Gastrocnemius medialis (tissue), 4 donors: ENCODE measurements at regions not wholly inside any gene's neighbourhood (a gene's known extent, or its start where the extent isn't known, plus 50 kb on each side); places are given as distances from the start of the nearest gene placed in this dataset.

Experiments used
- ATAC-seq, 2 donors: fragments of 150-250 bp; one replicate each; pipeline ENCODE4 v1.9.1; 2016
- DNase-seq, 2 donors: peaks; one replicate each; pipeline ENCODE4 v3.0.0-alpha.2; 2019
- H3K27ac ChIP-seq, 4 donors: fragments of 200-600 bp; sonication (generic); 1 replicate in 1 of 4; 2 replicates in 3 of 4; pipeline ENCODE4 v1.5.1; 2016 to 2018; ENCODE audit warnings: mild to moderate bottlenecking in 2 of 4, moderate library complexity in 1 of 4
- H3K27me3 ChIP-seq, 3 donors: fragments of 200-600 bp; sonication (generic) in 2 of 3; 1 replicate in 1 of 3; 2 replicates in 2 of 3; pipeline versions ENCODE4 v1.5.1 to v1.6.0; 2016 to 2019; ENCODE audit warnings: mild to moderate bottlenecking in 1 of 3, moderate library complexity in 1 of 3
- H3K36me3 ChIP-seq, 2 donors: fragments of 200-600 bp; sonication (generic) in 1 of 2; one replicate each; pipeline ENCODE4 v1.5.1; 2017 to 2018
- H3K4me1 ChIP-seq, 2 donors: fragments of 200-600 bp; sonication (generic) in 1 of 2; one replicate each; pipeline ENCODE4 v1.5.1; 2016 to 2017; ENCODE audit warnings: mild to moderate bottlenecking in 2 of 2
- H3K4me3 ChIP-seq, 4 donors: fragments of 200-600 bp; sonication (generic) in 3 of 4; 1 replicate in 1 of 4; 2 replicates in 3 of 4; pipeline ENCODE4 v1.5.1; 2016 to 2019; ENCODE audit warnings: mild to moderate bottlenecking in 2 of 4
- H3K9me3 ChIP-seq, 3 donors: fragments of 200-600 bp; sonication (generic) in 2 of 3; 1 replicate in 1 of 3; 2 replicates in 2 of 3; pipeline ENCODE4 v1.5.1; 2016 to 2019
- CTCF ChIP-seq, 5 experiments: fragments of 450-650 bp in 3 of 5; fragments of 200-600 bp in 2 of 5; sonication (generic) in 2 of 5; IDR thresholded peaks in 4 of 5; conservative IDR thresholded peaks in 1 of 5; 1 replicate in 4 of 5; 2 replicates in 1 of 5; pipeline ENCODE4 v1.5.1; 2016 to 2019; ENCODE audit warnings: antibody characterized with exemption in 5 of 5, mild to moderate bottlenecking in 3 of 5, moderate library complexity in 3 of 5
- POLR2A ChIP-seq, 2 donors: fragments of 450-650 bp; IDR thresholded peaks; one replicate each; pipeline ENCODE4 v1.6.1; 2017; ENCODE audit warnings: antibody characterized with exemption in 2 of 2, mild to moderate bottlenecking in 2 of 2, moderate library complexity in 2 of 2
- in situ Hi-C, 4 donors: fragments of 200-750 bp; cut with MboI; loops; one replicate each; pipeline versions ENCODE4 v1.15.0 to v1.8.0; 2017; ENCODE audit warnings: low sequenced_read_pairs in 4 of 4
- intact Hi-C: fragments of 100-400 bp; cut with DNase I; formaldehyde crosslinking; loops from one replicate; pipeline ENCODE4 v1.15.1; 2023; ENCODE audit warnings: low total_unique reads

- TF ChIP-seq POLR2A (IDR thresholded peaks at IDR 0.05), result no peak
- TF ChIP-seq CTCF (IDR thresholded peaks at IDR 0.05 in 4 of 5, conservative IDR thresholded peaks at IDR 0.05 in 1 of 5), result no peak
- no peak overlapping the region for H3K4me3 ChIP-seq
- H3K27ac ChIP-seq, result no peak overlapping the region
- H3K4me1 ChIP-seq, result no peaks in the 10 kb centered on the region
- intact Hi-C loops, result no loop called here
- no peak for ATAC-seq
- in situ Hi-C loops, result no loop called here
- H3K36me3 ChIP-seq, result no peaks in the 10 kb centered on the region
- no peaks in the 10 kb centered on the region for H3K27me3 ChIP-seq
- H3K9me3 ChIP-seq, result no peaks in the 10 kb centered on the region
- DNase-seq, result no peak
These were observed 121.7 kb upstream of the NOVA1 start for GRCh38 chr14:26719514-26719913.

GRCh38 chr14:26722258-26722657, 124.4 kb upstream of the NOVA1 start:
- in situ Hi-C loops, result no loop called here
- Histone ChIP-seq H3K4me1 (no peaks in the 10 kb centered on the region), H3K36me3 (no peaks in the 10 kb centered on the region), H3K27ac (no peak overlapping the region), H3K9me3 (no peaks in the 10 kb centered on the region), H3K4me3 (no peak overlapping the region), H3K27me3 (no peaks in the 10 kb centered on the region)
- TF ChIP-seq CTCF (IDR thresholded peaks at IDR 0.05 in 4 of 5, conservative IDR thresholded peaks at IDR 0.05 in 1 of 5), result no peak
- no peak for TF ChIP-seq POLR2A (IDR thresholded peaks at IDR 0.05)
- intact Hi-C loops, result no loop called here
- no peak for ATAC-seq
- DNase-seq, result no peak

- Histone ChIP-seq H3K36me3 (no peaks in the 10 kb centered on the region), H3K4me1 (no peaks in the 10 kb centered on the region), H3K27me3 (no peaks in the 10 kb centered on the region), H3K27ac (no peak overlapping the region), H3K4me3 (no peak overlapping the region), H3K9me3 (no peaks in the 10 kb centered on the region)
- in situ Hi-C loops (no loop called here), intact Hi-C loops (no loop called here)
- no peak for TF ChIP-seq CTCF (IDR thresholded peaks at IDR 0.05 in 4 of 5, conservative IDR thresholded peaks at IDR 0.05 in 1 of 5)
- ATAC-seq (no peak), DNase-seq (no peak)
These were observed 132.0 kb upstream of the NOVA1 start for GRCh38 chr14:26729851-26730250.

- Histone ChIP-seq H3K4me1 (no peaks in the 10 kb centered on the region), H3K36me3 (no peaks in the 10 kb centered on the region), H3K27me3 (no peaks in the 10 kb centered on the region), H3K27ac (no peak overlapping the region), H3K9me3 (no peaks in the 10 kb centered on the region), H3K4me3 (no peak overlapping the region)
- ATAC-seq (no peak), DNase-seq (no peak)
- intact Hi-C loops, result no loop called here
- no peak for TF ChIP-seq CTCF (IDR thresholded peaks at IDR 0.05 in 4 of 5, conservative IDR thresholded peaks at IDR 0.05 in 1 of 5)
- no peak for TF ChIP-seq POLR2A (IDR thresholded peaks at IDR 0.05)
- in situ Hi-C loops, result no loop called here
These were observed 133.2 kb upstream of the NOVA1 start for GRCh38 chr14:26730929-26731618.

- H3K4me3 ChIP-seq, result no peak overlapping the region
- H3K27ac ChIP-seq, result no peak overlapping the region
- in situ Hi-C loops, result no loop called here
- H3K27me3 ChIP-seq, result no peaks in the 10 kb centered on the region
- H3K9me3 ChIP-seq, result no peaks in the 10 kb centered on the region
- DNase-seq (no peak), ATAC-seq (no peak)
- TF ChIP-seq POLR2A (IDR thresholded peaks at IDR 0.05) (no peak), CTCF (IDR thresholded peaks at IDR 0.05 in 4 of 5, conservative IDR thresholded peaks at IDR 0.05 in 1 of 5) (no peak)
- H3K4me1 ChIP-seq, result no peaks in the 10 kb centered on the region
- H3K36me3 ChIP-seq, result no peaks in the 10 kb centered on the region
- intact Hi-C loops, result no loop called here
These were observed 138.0 kb upstream of the NOVA1 start for GRCh38 chr14:26735811-26736210.
